ENCODE measurements at regions not wholly inside any gene's neighbourhood (a gene's known extent, or its start where the extent isn't known, plus 50 kb on each side); places are given as distances from the start of the nearest gene placed in this dataset.

DNA sequence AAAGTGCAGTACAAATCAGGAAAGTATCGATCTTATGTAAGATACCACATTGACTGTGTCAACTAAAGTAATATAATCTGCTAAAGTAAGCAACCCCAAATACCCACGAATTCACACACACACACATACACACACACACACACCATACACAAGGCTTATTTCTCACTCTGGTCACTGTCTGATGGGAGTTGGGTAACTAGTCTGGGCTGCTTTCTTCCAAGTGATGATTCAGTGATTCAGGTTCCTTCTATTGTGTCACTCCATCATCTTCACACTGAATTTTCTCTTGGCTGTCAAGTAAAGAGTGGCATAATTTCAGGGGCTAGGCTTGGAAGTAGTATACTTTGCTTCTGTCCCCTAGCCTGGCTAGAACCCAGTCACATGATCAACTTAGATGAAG, 104.8 kb upstream of the CCDC54 start:
- TF ChIP-seq, protein P1, sequence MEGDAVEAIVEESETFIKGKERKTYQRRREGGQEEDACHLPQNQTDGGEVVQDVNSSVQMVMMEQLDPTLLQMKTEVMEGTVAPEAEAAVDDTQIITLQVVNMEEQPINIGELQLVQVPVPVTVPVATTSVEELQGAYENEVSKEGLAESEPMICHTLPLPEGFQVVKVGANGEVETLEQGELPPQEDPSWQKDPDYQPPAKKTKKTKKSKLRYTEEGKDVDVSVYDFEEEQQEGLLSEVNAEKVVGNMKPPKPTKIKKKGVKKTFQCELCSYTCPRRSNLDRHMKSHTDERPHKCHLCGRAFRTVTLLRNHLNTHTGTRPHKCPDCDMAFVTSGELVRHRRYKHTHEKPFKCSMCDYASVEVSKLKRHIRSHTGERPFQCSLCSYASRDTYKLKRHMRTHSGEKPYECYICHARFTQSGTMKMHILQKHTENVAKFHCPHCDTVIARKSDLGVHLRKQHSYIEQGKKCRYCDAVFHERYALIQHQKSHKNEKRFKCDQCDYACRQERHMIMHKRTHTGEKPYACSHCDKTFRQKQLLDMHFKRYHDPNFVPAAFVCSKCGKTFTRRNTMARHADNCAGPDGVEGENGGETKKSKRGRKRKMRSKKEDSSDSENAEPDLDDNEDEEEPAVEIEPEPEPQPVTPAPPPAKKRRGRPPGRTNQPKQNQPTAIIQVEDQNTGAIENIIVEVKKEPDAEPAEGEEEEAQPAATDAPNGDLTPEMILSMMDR (conservative IDR thresholded peaks at IDR 0.05 in 1 of 2, IDR thresholded peaks at IDR 0.05 in 1 of 2; ENCODE audit: extremely low read depth in 1 of 2, insufficient read depth in 1 of 2, low read depth in 1 of 2, low read length in 2 of 2), result no peak
- no peak for TF ChIP-seq EZH2 (IDR thresholded peaks at IDR 0.05; ENCODE audit: borderline replicate concordance, low read length)

Data from mammary epithelial cell (primary cell).